ENCODE measurements at regions not wholly inside any gene's neighbourhood (a gene's known extent, or its start where the extent isn't known, plus 50 kb on each side); places are given as distances from the start of the nearest gene placed in this dataset.

- TF ChIP-seq CTCF (IDR thresholded peaks at IDR 0.05) (no peak), EP300 (IDR thresholded peaks at IDR 0.05) (no peak)
Observed at GRCh38 chr5:34496260-34496691, 159.9 kb upstream of the RAI14 start.

All from ovary (tissue), 3 donors.